Smooth muscle cell (in vitro differentiated cells): ENCODE measurements at regions not wholly inside any gene's neighbourhood (a gene's known extent, or its start where the extent isn't known, plus 50 kb on each side); places are given as distances from the start of the nearest gene placed in this dataset.

Experiments used
- DNase-seq: peaks from one replicate; lab custom pipeline; 2025; ENCODE audit not compliant: unreplicated experiment; lab: John Stamatoyannopoulos, UW
- H2AFZ ChIP-seq: fragments of 200-600 bp; sonication (generic); 2 replicates; pipeline ENCODE4 v1.6.0; 2016; ENCODE audit warnings: antibody characterized with exemption, low read depth, mild to moderate bottlenecking
- H3F3A ChIP-seq: fragments of 200-600 bp; sonication (generic); 2 replicates; pipeline ENCODE4 v1.6.0; 2017; ENCODE audit warnings: antibody characterized with exemption, low read depth
- H3K27ac ChIP-seq: fragments of 200-600 bp; sonication (generic); 2 replicates; pipeline ENCODE4 v1.5.1; 2016; ENCODE audit warnings: low read depth, mild to moderate bottlenecking
- H3K27me3 ChIP-seq: fragments of 200-600 bp; sonication (generic); 2 replicates; pipeline ENCODE4 v1.6.1; 2016; ENCODE audit warnings: low read depth, mild to moderate bottlenecking
- H3K36me3 ChIP-seq: fragments of 200-600 bp; sonication (generic); 2 replicates; pipeline ENCODE4 v1.5.1; 2016; ENCODE audit warnings: low read depth
- H3K4me1 ChIP-seq: fragments of 200-600 bp; sonication (generic); 2 replicates; pipeline ENCODE4 v1.5.1; 2016; ENCODE audit warnings: low read depth
- H3K4me2 ChIP-seq: fragments of 200-600 bp; sonication (generic); 2 replicates; pipeline ENCODE4 v1.6.0; 2016; ENCODE audit warnings: mild to moderate bottlenecking
- H3K4me3 ChIP-seq: fragments of 200-600 bp; sonication (generic); 2 replicates; pipeline ENCODE4 v1.5.1; 2016; ENCODE audit warnings: mild to moderate bottlenecking
- H3K79me2 ChIP-seq: fragments of 200-600 bp; sonication (generic); 2 replicates; pipeline ENCODE4 v1.6.0; 2016; ENCODE audit warnings: low read depth, mild to moderate bottlenecking
- H3K9ac ChIP-seq: fragments of 200-600 bp; sonication (generic); 2 replicates; pipeline ENCODE4 v1.6.0; 2016; ENCODE audit warnings: low read depth
- H3K9me3 ChIP-seq: fragments of 200-600 bp; sonication (generic); replicated peaks from 2 replicates; pipeline ENCODE4 v1.5.1; 2016; ENCODE audit warnings: low read depth
- H4K20me1 ChIP-seq: fragments of 200-600 bp; sonication (generic); 2 replicates; pipeline ENCODE4 v1.6.0; 2016; ENCODE audit warnings: low read depth
- WGBS: methylation state at CpG from one replicate; pipeline ENCODE4 v1.1.7; 2016; ENCODE audit warnings: low lambda C conversion rate; 5-methylcytosine and 5-hydroxymethylcytosine counted together
- TF ChIP-seq, protein P1 (sequence below): fragments of 200-600 bp; sonication (generic); IDR thresholded peaks from 2 replicates; pipeline ENCODE4 v1.5.1; 2017; ENCODE audit warnings: borderline replicate concordance, mild to moderate bottlenecking, antibody characterized with exemption; ENCODE audit not compliant: insufficient read depth, poor library complexity, severe bottlenecking

DNA sequence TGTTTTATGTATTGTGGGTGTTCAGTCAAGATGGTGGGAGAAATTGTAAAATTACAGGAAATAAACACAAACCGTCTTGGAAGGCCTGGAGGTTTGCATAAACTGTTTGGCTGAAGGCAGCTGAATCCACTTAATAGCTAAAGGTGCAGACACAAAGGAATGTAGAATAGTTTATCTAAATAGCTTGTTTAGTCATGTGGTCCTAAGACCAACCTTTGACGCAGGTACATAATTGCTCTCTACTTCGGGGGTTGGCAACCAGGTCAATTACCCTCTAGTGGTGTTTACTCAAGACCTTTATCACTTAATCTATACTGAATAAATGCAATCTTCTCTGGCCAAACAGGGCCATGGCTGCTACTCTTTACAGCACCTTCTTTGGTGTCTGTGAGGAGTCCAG, 502.8 kb downstream of the IGSF11 start:
- Histone ChIP-seq H3K4me3 (no peak overlapping the region), H3K4me1 (no peaks in the 10 kb centered on the region), H3K27ac (no peak overlapping the region), H4K20me1 (no peaks in the 10 kb centered on the region), H3F3A (no peaks in the 10 kb centered on the region), H3K9me3 (no peaks in the 10 kb centered on the region), H3K27me3 (no peaks in the 10 kb centered on the region), H3K79me2 (no peaks in the 10 kb centered on the region), H3K4me2 (no peak overlapping the region), H3K36me3 (no peaks in the 10 kb centered on the region), H2AFZ (no peak overlapping the region), H3K9ac (no peak overlapping the region)
- 53% methylated on average over 3 of the region's 3 CpGs for WGBS
- TF ChIP-seq, protein P1, sequence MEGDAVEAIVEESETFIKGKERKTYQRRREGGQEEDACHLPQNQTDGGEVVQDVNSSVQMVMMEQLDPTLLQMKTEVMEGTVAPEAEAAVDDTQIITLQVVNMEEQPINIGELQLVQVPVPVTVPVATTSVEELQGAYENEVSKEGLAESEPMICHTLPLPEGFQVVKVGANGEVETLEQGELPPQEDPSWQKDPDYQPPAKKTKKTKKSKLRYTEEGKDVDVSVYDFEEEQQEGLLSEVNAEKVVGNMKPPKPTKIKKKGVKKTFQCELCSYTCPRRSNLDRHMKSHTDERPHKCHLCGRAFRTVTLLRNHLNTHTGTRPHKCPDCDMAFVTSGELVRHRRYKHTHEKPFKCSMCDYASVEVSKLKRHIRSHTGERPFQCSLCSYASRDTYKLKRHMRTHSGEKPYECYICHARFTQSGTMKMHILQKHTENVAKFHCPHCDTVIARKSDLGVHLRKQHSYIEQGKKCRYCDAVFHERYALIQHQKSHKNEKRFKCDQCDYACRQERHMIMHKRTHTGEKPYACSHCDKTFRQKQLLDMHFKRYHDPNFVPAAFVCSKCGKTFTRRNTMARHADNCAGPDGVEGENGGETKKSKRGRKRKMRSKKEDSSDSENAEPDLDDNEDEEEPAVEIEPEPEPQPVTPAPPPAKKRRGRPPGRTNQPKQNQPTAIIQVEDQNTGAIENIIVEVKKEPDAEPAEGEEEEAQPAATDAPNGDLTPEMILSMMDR, result no peak
- no peak for DNase-seq

DNA sequence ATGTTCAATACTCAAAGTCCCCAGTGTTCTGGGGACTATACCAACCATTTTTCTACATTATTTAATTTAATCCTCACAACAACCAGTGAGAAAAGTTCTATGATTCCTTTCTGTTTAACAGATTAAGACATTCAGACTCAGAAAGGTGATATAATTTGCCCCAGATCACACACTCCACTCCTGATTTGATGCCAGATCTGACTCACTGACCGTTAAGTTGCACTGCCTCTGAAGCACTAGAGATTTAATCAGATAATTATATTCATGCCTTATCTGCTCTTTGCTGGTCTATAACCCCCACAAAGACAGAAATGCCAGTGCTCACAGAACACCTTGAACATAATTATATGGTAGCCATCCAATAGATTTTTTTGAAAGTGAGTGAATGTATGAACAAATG, 501.0 kb downstream of the IGSF11 start:
- H3K27ac ChIP-seq, result no peak overlapping the region
- no peaks in the 10 kb centered on the region for H3K9me3 ChIP-seq
- no peak overlapping the region for H3K4me3 ChIP-seq
- H3K36me3 ChIP-seq, result no peaks in the 10 kb centered on the region
- no peaks in the 10 kb centered on the region for H3K27me3 ChIP-seq
- TF ChIP-seq, protein P1, result no peak
- no peaks in the 10 kb centered on the region for H3K79me2 ChIP-seq
- no peaks in the 10 kb centered on the region for H3F3A ChIP-seq
- no peaks in the 10 kb centered on the region for H3K4me1 ChIP-seq
- WGBS, result 50% methylated on average over 1 of the region's 1 CpG
- no peak for DNase-seq
- no peak overlapping the region for H3K9ac ChIP-seq
- no peak overlapping the region for H2AFZ ChIP-seq
- H3K4me2 ChIP-seq, result no peak overlapping the region
- H4K20me1 ChIP-seq, result no peaks in the 10 kb centered on the region

DNA sequence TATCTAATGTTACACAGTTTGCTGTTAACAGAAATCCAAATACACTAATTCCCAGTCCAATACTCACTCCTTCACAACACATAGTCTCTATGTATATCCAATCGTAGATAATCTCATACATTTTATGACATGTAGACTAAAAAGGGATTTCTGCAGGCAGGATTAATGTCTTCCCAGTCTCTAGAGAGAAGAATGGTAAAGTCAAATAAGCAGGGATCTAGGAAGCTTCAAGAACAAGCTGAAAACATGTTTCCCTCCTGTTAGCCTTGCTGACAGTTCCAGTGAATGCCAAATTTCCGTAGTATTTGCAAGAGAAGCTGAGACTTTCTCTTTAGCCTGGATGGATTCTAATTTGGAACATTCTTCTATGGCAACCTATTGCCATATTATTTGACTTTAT, 500.1 kb downstream of the IGSF11 start:
- H3K36me3 ChIP-seq, result no peaks in the 10 kb centered on the region
- no peaks in the 10 kb centered on the region for H3K79me2 ChIP-seq
- H3K27ac ChIP-seq, result no peak overlapping the region
- no peaks in the 10 kb centered on the region for H4K20me1 ChIP-seq
- no peaks in the 10 kb centered on the region for H3K9me3 ChIP-seq
- H3K4me1 ChIP-seq, result no peaks in the 10 kb centered on the region
- WGBS, result 25% methylated on average over 2 of the region's 2 CpGs
- H3K4me2 ChIP-seq, result no peak overlapping the region
- TF ChIP-seq, protein P1, result no peak
- no peak overlapping the region for H3K9ac ChIP-seq
- H2AFZ ChIP-seq, result no peak overlapping the region
- no peaks in the 10 kb centered on the region for H3F3A ChIP-seq
- no peak for DNase-seq
- H3K27me3 ChIP-seq, result no peaks in the 10 kb centered on the region
- H3K4me3 ChIP-seq, result no peak overlapping the region

DNA sequence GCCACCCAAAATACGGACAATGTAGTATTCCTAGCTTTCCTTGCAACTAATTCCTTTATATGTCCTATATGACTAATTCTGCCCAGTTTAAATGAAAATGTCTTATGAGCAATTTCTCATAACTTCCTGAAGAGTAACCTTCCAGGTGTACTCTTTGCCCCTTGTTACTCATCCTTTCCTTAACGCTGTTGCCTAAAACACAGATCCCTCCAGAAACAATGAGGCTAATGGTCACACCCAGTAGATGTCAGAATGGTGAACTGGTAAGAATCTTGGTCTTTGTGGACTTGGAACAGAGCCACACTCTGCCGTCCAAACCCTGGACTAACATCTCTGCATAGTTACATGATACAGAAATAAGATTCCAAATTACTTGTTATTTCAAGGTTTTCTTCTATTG, 497.9 kb downstream of the IGSF11 start:
- no peaks in the 10 kb centered on the region for H3K36me3 ChIP-seq
- H3K27ac ChIP-seq, result no peak overlapping the region
- H3K4me2 ChIP-seq, result no peak overlapping the region
- H3K9ac ChIP-seq, result no peak overlapping the region
- no peak overlapping the region for H3K4me3 ChIP-seq
- no peaks in the 10 kb centered on the region for H3K9me3 ChIP-seq
- no peaks in the 10 kb centered on the region for H3K4me1 ChIP-seq
- H3K27me3 ChIP-seq, result no peaks in the 10 kb centered on the region
- no peak overlapping the region for H2AFZ ChIP-seq
- no peaks in the 10 kb centered on the region for H3F3A ChIP-seq
- TF ChIP-seq, protein P1, result no peak
- 87% methylated on average over 3 of the region's 3 CpGs for WGBS
- DNase-seq, result no peak
- H4K20me1 ChIP-seq, result no peaks in the 10 kb centered on the region
- H3K79me2 ChIP-seq, result no peaks in the 10 kb centered on the region
